ENCODE measurements at regions not wholly inside any gene's neighbourhood (a gene's known extent, or its start where the extent isn't known, plus 50 kb on each side); places are given as distances from the start of the nearest gene placed in this dataset.

DNA sequence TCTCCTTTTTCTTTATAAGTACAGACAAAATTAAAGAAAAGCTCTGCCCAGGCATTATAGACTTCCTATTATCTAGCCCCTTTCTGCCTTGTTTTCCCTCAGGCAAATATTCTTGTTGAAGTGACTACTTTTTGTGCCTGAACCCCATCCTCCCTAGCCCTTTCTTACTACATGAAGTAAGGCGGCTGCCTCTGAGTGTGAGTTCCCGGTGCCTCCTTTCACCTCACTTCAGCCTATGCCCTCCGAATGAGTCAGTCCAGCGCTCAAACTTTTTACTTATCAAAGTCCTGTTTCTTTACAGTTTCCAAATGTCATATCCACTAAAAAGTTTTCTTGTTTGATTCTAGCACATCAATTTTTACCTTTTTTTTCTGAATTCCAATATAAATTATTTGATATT lies 778.3 kb upstream of the NRXN1 start:
- no peaks in the 10 kb centered on the region for H3K79me1 ChIP-seq (ENCODE audit: low read length)
- DNase-seq, result no peak
- no peak overlapping the region for H4K91ac ChIP-seq (ENCODE audit: low read depth, low read length)
- H3K27me3 ChIP-seq (ENCODE audit: insufficient read depth, low read length), result no peaks in the 10 kb centered on the region
- no peak overlapping the region for H2AK5ac ChIP-seq (ENCODE audit: low read length)
- H4K8ac ChIP-seq (ENCODE audit: low read depth, low read length), result no peak overlapping the region
- no peaks in the 10 kb centered on the region for H3K4me1 ChIP-seq (ENCODE audit: control insufficient read depth in 1 of 2, insufficient read depth in 2 of 2, low read length in 2 of 2)
- H2BK5ac ChIP-seq (ENCODE audit: low read depth, low read length, poor library complexity), result no peak overlapping the region
- WGBS (ENCODE audit: extremely low coverage, insufficient coverage, insufficient read length), result no CpG with 5 or more reads among the region's 4 CpGs
- H3K4ac ChIP-seq (ENCODE audit: low read depth, low read length), result no peak overlapping the region
- no peaks in the 10 kb centered on the region for H3K79me2 ChIP-seq (ENCODE audit: control insufficient read depth, insufficient read depth, low read length, poor library complexity)
- no peaks in the 10 kb centered on the region for H3K36me3 ChIP-seq (ENCODE audit: control insufficient read depth in 1 of 2, insufficient read depth in 2 of 2, low read length in 2 of 2)
- H2BK12ac ChIP-seq (ENCODE audit: low read length), result no peak overlapping the region
- H3K23ac ChIP-seq (ENCODE audit: low read length), result no peak overlapping the region
- no peak overlapping the region for H3K4me2 ChIP-seq (ENCODE audit: low read length)
- no peak overlapping the region for H3K14ac ChIP-seq (ENCODE audit: low read length)
- no peak overlapping the region for H2BK120ac ChIP-seq (ENCODE audit: insufficient read depth, low read length, poor library complexity)
- H3K9me3 ChIP-seq (ENCODE audit: insufficient read depth, low read depth, low read length), result no peaks in the 10 kb centered on the region
- H3K27ac ChIP-seq (ENCODE audit: low read depth, low read length), result no peak overlapping the region
- H3K4me3 ChIP-seq (ENCODE audit: low read depth, low read length), result no peak overlapping the region
- H4K12ac ChIP-seq (ENCODE audit: low read depth, low read length), result no peak overlapping the region
- H2AFZ ChIP-seq (ENCODE audit: insufficient read depth, low read length, poor library complexity), result no peak overlapping the region
- no peak overlapping the region for H3K18ac ChIP-seq (ENCODE audit: low read length)
- H3K9ac ChIP-seq (ENCODE audit: low read length), result no peak overlapping the region

DNA sequence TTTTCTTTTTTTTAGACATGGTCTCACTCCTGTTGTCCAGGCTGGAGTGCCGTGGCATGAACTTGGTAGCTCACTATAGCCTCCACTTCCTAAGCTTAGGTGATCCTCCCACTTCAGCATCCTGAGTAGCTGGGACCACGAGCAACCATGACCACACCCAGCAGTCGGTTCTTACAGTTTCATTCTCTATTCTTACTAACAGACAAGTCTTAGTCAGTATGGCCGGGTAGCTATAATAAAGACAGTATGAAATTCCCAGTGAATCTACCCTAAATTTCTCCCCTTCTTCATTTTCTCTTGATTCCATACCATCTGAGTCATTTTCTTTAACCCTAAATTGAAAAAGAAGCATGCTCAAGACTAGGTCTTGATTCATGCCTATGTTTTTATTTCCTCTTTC lies 775.3 kb upstream of the NRXN1 start:
- WGBS (ENCODE audit: extremely low coverage, insufficient coverage, insufficient read length), result no CpG with 5 or more reads among the region's 4 CpGs

DNA sequence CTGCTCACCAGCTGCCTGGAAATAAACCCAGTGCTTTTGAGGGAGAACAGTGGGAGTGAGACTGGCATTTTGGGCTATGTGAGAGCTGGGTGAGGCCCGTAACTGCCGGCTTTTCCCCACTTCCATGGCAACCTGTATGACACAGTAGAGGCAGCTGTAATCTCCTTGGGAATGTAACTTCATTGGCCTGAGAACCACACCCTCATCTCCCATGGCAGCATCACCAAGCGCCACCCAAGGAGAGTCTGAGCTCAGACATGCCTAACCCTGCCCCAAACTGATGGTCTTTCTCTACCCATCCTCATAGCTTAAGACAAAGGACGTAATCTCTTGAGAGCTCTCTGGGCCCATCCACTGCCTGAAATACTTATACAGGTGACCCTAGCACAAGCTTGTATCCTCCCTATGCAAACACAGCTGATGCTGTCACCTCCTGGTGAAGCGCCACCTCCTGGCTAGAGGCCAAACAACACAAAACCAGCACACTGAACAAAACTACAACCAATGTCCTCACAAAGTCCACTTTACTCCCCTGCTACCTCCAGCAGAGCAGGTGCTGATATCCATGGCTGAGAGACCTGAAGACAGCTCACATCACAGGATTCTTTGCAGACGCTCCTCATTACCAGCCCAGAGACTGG lies 763.4 kb upstream of the NRXN1 start:
- no peak overlapping the region for H3K4ac ChIP-seq (ENCODE audit: low read depth, low read length)

More for the DNA sequence above, 775.3 kb upstream of the NRXN1 start:
- Histone ChIP-seq H3K14ac (ENCODE audit: low read length) (no peak overlapping the region), H3K23ac (ENCODE audit: low read length) (no peak overlapping the region), H3K79me1 (ENCODE audit: low read length) (no peaks in the 10 kb centered on the region), H3K18ac (ENCODE audit: low read length) (no peak overlapping the region), H4K91ac (ENCODE audit: low read depth, low read length) (no peak overlapping the region), H2BK120ac (ENCODE audit: insufficient read depth, low read length, poor library complexity) (no peak overlapping the region), H3K4ac (ENCODE audit: low read depth, low read length) (no peak overlapping the region), H3K27ac (ENCODE audit: low read depth, low read length) (no peak overlapping the region), H2AK5ac (ENCODE audit: low read length) (no peak overlapping the region), H2BK12ac (ENCODE audit: low read length) (no peak overlapping the region), H4K12ac (ENCODE audit: low read depth, low read length) (no peak overlapping the region), H3K79me2 (ENCODE audit: control insufficient read depth, insufficient read depth, low read length, poor library complexity) (no peaks in the 10 kb centered on the region), H2AFZ (ENCODE audit: insufficient read depth, low read length, poor library complexity) (no peak overlapping the region), H2BK5ac (ENCODE audit: low read depth, low read length, poor library complexity) (no peak overlapping the region), H3K36me3 (ENCODE audit: control insufficient read depth in 1 of 2, insufficient read depth in 2 of 2, low read length in 2 of 2) (no peaks in the 10 kb centered on the region), H4K8ac (ENCODE audit: low read depth, low read length) (no peak overlapping the region), H3K4me1 (ENCODE audit: control insufficient read depth in 1 of 2, insufficient read depth in 2 of 2, low read length in 2 of 2) (no peaks in the 10 kb centered on the region), H3K4me3 (ENCODE audit: low read depth, low read length) (no peak overlapping the region), H3K27me3 (ENCODE audit: insufficient read depth, low read length) (no peaks in the 10 kb centered on the region), H3K4me2 (ENCODE audit: low read length) (no peak overlapping the region), H3K9ac (ENCODE audit: low read length) (no peak overlapping the region), H3K9me3 (ENCODE audit: insufficient read depth, low read depth, low read length) (no peaks in the 10 kb centered on the region)
- DNase-seq, result no peak

DNA sequence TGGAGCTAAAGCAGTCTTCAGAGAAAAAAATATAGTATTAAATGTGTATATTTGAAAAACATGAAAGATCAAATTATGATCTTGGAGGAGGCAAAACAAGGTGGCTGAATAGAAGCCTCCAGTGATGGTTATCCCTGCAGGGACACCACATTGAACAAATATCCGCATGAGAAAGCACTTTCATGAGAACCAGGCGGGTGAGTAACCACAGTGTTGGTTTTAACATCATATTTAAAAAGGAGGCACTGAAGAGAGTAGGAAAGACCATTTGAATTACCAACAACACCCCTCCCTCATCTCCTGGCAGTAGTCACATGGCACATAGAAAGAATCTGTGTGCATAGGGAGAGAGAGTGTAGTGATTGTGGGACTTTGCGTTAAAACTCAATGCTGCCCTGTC lies 759.6 kb upstream of the NRXN1 start:
- Histone ChIP-seq H4K12ac (ENCODE audit: low read depth, low read length) (no peak overlapping the region), H3K79me2 (ENCODE audit: control insufficient read depth, insufficient read depth, low read length, poor library complexity) (no peaks in the 10 kb centered on the region), H3K9me3 (ENCODE audit: insufficient read depth, low read depth, low read length) (peaks cover 2% of the 10 kb centered on the region), H3K4me3 (ENCODE audit: low read depth, low read length) (no peak overlapping the region), H2BK12ac (ENCODE audit: low read length) (no peak overlapping the region), H3K36me3 (ENCODE audit: control insufficient read depth in 1 of 2, insufficient read depth in 2 of 2, low read length in 2 of 2) (no peaks in the 10 kb centered on the region), H3K27ac (ENCODE audit: low read depth, low read length) (no peak overlapping the region), H3K9ac (ENCODE audit: low read length) (no peak overlapping the region), H4K8ac (ENCODE audit: low read depth, low read length) (no peak overlapping the region), H3K4me1 (ENCODE audit: control insufficient read depth in 1 of 2, insufficient read depth in 2 of 2, low read length in 2 of 2) (no peaks in the 10 kb centered on the region), H2AK5ac (ENCODE audit: low read length) (no peak overlapping the region), H2AFZ (ENCODE audit: insufficient read depth, low read length, poor library complexity) (no peak overlapping the region), H2BK120ac (ENCODE audit: insufficient read depth, low read length, poor library complexity) (no peak overlapping the region), H3K23ac (ENCODE audit: low read length) (no peak overlapping the region), H3K27me3 (ENCODE audit: insufficient read depth, low read length) (no peaks in the 10 kb centered on the region), H3K4me2 (ENCODE audit: low read length) (no peak overlapping the region), H3K14ac (ENCODE audit: low read length) (no peak overlapping the region), H3K79me1 (ENCODE audit: low read length) (no peaks in the 10 kb centered on the region), H2BK5ac (ENCODE audit: low read depth, low read length, poor library complexity) (no peak overlapping the region), H3K4ac (ENCODE audit: low read depth, low read length) (no peak overlapping the region), H3K18ac (ENCODE audit: low read length) (no peak overlapping the region), H4K91ac (ENCODE audit: low read depth, low read length) (no peak overlapping the region)
- no CpG with 5 or more reads among the region's 3 CpGs for WGBS (ENCODE audit: extremely low coverage, insufficient coverage, insufficient read length)
- no peak for DNase-seq

More for the DNA sequence above, 763.4 kb upstream of the NRXN1 start:
- H2BK120ac ChIP-seq (ENCODE audit: insufficient read depth, low read length, poor library complexity), result no peak overlapping the region
- no peak overlapping the region for H3K23ac ChIP-seq (ENCODE audit: low read length)
- H3K79me1 ChIP-seq (ENCODE audit: low read length), result no peaks in the 10 kb centered on the region
- H3K36me3 ChIP-seq (ENCODE audit: control insufficient read depth in 1 of 2, insufficient read depth in 2 of 2, low read length in 2 of 2), result no peaks in the 10 kb centered on the region
- no peak overlapping the region for H2BK12ac ChIP-seq (ENCODE audit: low read length)
- H3K79me2 ChIP-seq (ENCODE audit: control insufficient read depth, insufficient read depth, low read length, poor library complexity), result no peaks in the 10 kb centered on the region
- no peak overlapping the region for H4K8ac ChIP-seq (ENCODE audit: low read depth, low read length)
- WGBS (ENCODE audit: extremely low coverage, insufficient coverage, insufficient read length), result no CpG with 5 or more reads among the region's 6 CpGs
- no peak overlapping the region for H3K4me3 ChIP-seq (ENCODE audit: low read depth, low read length)
- H3K18ac ChIP-seq (ENCODE audit: low read length), result no peak overlapping the region
- no peak overlapping the region for H4K12ac ChIP-seq (ENCODE audit: low read depth, low read length)
- H3K4me2 ChIP-seq (ENCODE audit: low read length), result no peak overlapping the region
- peak in 1 of 2 donors; percentile 3 for DNase-seq
- H3K9me3 ChIP-seq (ENCODE audit: insufficient read depth, low read depth, low read length), result peaks cover 2% of the 10 kb centered on the region
- H3K27ac ChIP-seq (ENCODE audit: low read depth, low read length), result no peak overlapping the region
- no peaks in the 10 kb centered on the region for H3K27me3 ChIP-seq (ENCODE audit: insufficient read depth, low read length)
- H3K14ac ChIP-seq (ENCODE audit: low read length), result no peak overlapping the region
- H3K9ac ChIP-seq (ENCODE audit: low read length), result no peak overlapping the region
- H4K91ac ChIP-seq (ENCODE audit: low read depth, low read length), result no peak overlapping the region
- H3K4me1 ChIP-seq (ENCODE audit: control insufficient read depth in 1 of 2, insufficient read depth in 2 of 2, low read length in 2 of 2), result no peaks in the 10 kb centered on the region
- H2AFZ ChIP-seq (ENCODE audit: insufficient read depth, low read length, poor library complexity), result no peak overlapping the region
- no peak overlapping the region for H2BK5ac ChIP-seq (ENCODE audit: low read depth, low read length, poor library complexity)
- H2AK5ac ChIP-seq (ENCODE audit: low read length), result no peak overlapping the region

All from trophoblast cell (in vitro differentiated cells and primary cell).